ENCODE measurements at regions not wholly inside any gene's neighbourhood (a gene's known extent, or its start where the extent isn't known, plus 50 kb on each side); places are given as distances from the start of the nearest gene placed in this dataset.

- no peak for TF ChIP-seq CTCF (conservative IDR thresholded peaks at IDR 0.05; ENCODE audit: low read length)
- TF ChIP-seq EZH2phosphoT487 (IDR thresholded peaks at IDR 0.05; ENCODE audit: borderline replicate concordance, low read depth, low read length), result no peak
- H3K79me2 ChIP-seq (ENCODE audit: insufficient read depth, low read depth, low read length), result no peaks in the 10 kb centered on the region
- no TSS peak for BruUV-seq (replicated peaks)
- no peak overlapping the region for H3K4me3 ChIP-seq (ENCODE audit: low read depth, low read length, poor library complexity, severe bottlenecking)
- H4K20me1 ChIP-seq (ENCODE audit: insufficient read depth, low read length), result no peaks in the 10 kb centered on the region
- H3K36me3 ChIP-seq (ENCODE audit: insufficient read depth, low read length), result no peaks in the 10 kb centered on the region
- H3K4me1 ChIP-seq (ENCODE audit: insufficient read depth, low read length, poor library complexity, severe bottlenecking), result no peaks in the 10 kb centered on the region
- H3K4me2 ChIP-seq (ENCODE audit: low read length), result no peak overlapping the region
- H3K9me2 ChIP-seq (ENCODE audit: insufficient read depth, low read length), result no peaks in the 10 kb centered on the region
- no peak overlapping the region for H3K27ac ChIP-seq (ENCODE audit: low read depth, low read length, poor library complexity, severe bottlenecking)
- CTCF ChIA-PET (ENCODE audit: unreplicated experiment), result no interaction called here
- POLR2A ChIA-PET, result no interaction called here
- intact Hi-C loops (cut with micrococcal nuclease; ENCODE audit: unreplicated experiment), result no loop called here
- H3K9me3 ChIP-seq (ENCODE audit: low read length), result no peaks in the 10 kb centered on the region
- DNase-seq (ENCODE audit: low spot score), result no peak
- H2AFZ ChIP-seq (ENCODE audit: low read length), result no peak overlapping the region
Measured at GRCh38 chr12:38154096-38155019, 162.2 kb upstream of the ALG10B start.

DNA sequence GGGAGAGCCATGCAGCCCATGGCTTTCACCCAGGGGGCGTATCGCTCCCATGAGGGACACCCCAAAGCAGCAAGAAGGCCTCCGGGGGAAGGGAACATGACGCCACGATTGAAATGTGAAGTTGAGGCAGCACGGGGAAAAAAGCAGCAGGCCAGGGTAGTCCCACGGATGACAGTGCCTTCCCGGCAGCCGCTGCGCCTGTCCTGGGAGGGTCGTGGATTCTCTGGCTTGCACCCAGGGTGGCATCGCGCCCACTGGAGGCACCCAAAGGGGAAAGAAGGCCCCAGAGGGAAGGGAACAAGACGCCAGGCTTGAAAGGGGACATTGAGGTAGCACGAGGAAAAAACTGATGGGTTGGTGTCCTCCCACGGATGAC, 161.6 kb upstream of the ALG10B start:
- Histone ChIP-seq H3K4me1 (ENCODE audit: insufficient read depth, low read length, poor library complexity, severe bottlenecking) (no peaks in the 10 kb centered on the region), H3K36me3 (ENCODE audit: insufficient read depth, low read length) (no peaks in the 10 kb centered on the region), H3K79me2 (ENCODE audit: insufficient read depth, low read depth, low read length) (no peaks in the 10 kb centered on the region), H3K4me2 (ENCODE audit: low read length) (no peak overlapping the region), H3K9me2 (ENCODE audit: insufficient read depth, low read length) (no peaks in the 10 kb centered on the region), H3K4me3 (ENCODE audit: low read depth, low read length, poor library complexity, severe bottlenecking) (no peak overlapping the region), H2AFZ (ENCODE audit: low read length) (no peak overlapping the region), H3K9me3 (ENCODE audit: low read length) (no peaks in the 10 kb centered on the region), H4K20me1 (ENCODE audit: insufficient read depth, low read length) (no peaks in the 10 kb centered on the region), H3K27ac (ENCODE audit: low read depth, low read length, poor library complexity, severe bottlenecking) (no peak overlapping the region)
- POLR2A ChIA-PET, result no interaction called here
- TF ChIP-seq EZH2phosphoT487 (IDR thresholded peaks at IDR 0.05; ENCODE audit: borderline replicate concordance, low read depth, low read length), result no peak
- no peak for TF ChIP-seq CTCF (conservative IDR thresholded peaks at IDR 0.05; ENCODE audit: low read length)
- intact Hi-C loops (cut with micrococcal nuclease; ENCODE audit: unreplicated experiment), result no loop called here
- CTCF ChIA-PET (ENCODE audit: unreplicated experiment), result no interaction called here
- no peak for DNase-seq (ENCODE audit: low spot score)
- BruUV-seq (replicated peaks), result no TSS peak
